ENCODE measurements at regions not wholly inside any gene's neighbourhood (a gene's known extent, or its start where the extent isn't known, plus 50 kb on each side); places are given as distances from the start of the nearest gene placed in this dataset.

DNA sequence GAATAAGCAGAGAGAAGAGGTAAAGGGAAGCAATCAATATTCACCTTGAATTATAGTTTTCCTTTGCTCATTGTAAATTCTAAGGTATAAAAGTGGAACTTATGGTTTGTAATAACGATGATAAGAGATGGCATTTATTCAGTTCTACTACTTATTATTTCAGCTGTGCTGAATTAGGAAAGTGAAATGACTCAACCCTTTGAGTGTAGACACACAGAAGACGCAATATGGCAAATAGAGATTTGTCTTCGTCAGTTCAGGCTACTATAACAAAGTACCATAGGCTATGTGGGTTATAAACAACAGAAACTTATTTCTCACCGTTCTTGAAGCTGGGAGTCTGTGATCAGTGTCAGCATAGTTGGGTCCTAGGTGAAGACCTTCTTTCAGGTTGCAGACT, 713.0 kb upstream of the PCDH9 start:
- Histone ChIP-seq H3K23me2 (ENCODE audit: low read depth, low read length) (no peaks in the 10 kb centered on the region), H3K4me1 (replicated peaks in 1 of 4; ENCODE audit: control insufficient read depth in 3 of 4, insufficient read depth in 4 of 4, low read length in 3 of 4) (no peaks in the 10 kb centered on the region), H4K91ac (replicated peaks; ENCODE audit: insufficient read length, low read length) (no peak overlapping the region), H3K4me2 (ENCODE audit: insufficient read depth in 1 of 2, low read depth in 2 of 2, low read length in 2 of 2) (no peak overlapping the region), H3K4ac (replicated peaks; ENCODE audit: insufficient read length, low read depth, low read length) (no peak overlapping the region), H3K14ac (ENCODE audit: insufficient read length) (no peak overlapping the region), H2BK5ac (ENCODE audit: low read depth, low read length) (no peak overlapping the region), H2BK15ac (ENCODE audit: low read length) (no peak overlapping the region), H3K9me3 (ENCODE audit: insufficient read depth in 2 of 2, low read depth in 1 of 2, low read length in 1 of 2) (no peaks in the 10 kb centered on the region), H4K20me1 (replicated peaks in 1 of 2; ENCODE audit: control insufficient read depth in 1 of 2, insufficient read depth in 2 of 2, low read length in 2 of 2) (no peaks in the 10 kb centered on the region), H3K18ac (ENCODE audit: extremely low read depth, low read length) (no peak overlapping the region), H3K27me3 (replicated peaks in 1 of 4; ENCODE audit: control insufficient read depth in 3 of 4, extremely low read depth in 1 of 4, insufficient read depth in 3 of 4, low read length in 3 of 4) (no peaks in the 10 kb centered on the region), H2AK5ac (ENCODE audit: low read depth, low read length) (no peak overlapping the region), H2AFZ (ENCODE audit: low read length) (no peak overlapping the region), H3K56ac (replicated peaks; ENCODE audit: insufficient read length, low read depth, low read length) (no peak overlapping the region), H2BK20ac (ENCODE audit: low read length) (no peak overlapping the region), H3K79me2 (ENCODE audit: control insufficient read depth in 1 of 2, insufficient read depth in 2 of 2, low read length in 2 of 2) (no peaks in the 10 kb centered on the region), H2BK120ac (replicated peaks; ENCODE audit: low read depth, low read length) (no peak overlapping the region), H4K8ac (ENCODE audit: extremely low read depth, insufficient read depth, low read length) (no peak overlapping the region), H3K4me3 (ENCODE audit: extremely low read depth in 1 of 4, insufficient read depth in 2 of 4, low read depth in 3 of 4, low read length in 4 of 4) (no peak overlapping the region), H3K23ac (ENCODE audit: insufficient read length) (no peak overlapping the region), H3K79me1 (ENCODE audit: low read depth, low read length) (no peaks in the 10 kb centered on the region), H2BK12ac (ENCODE audit: low read depth, low read length) (no peak overlapping the region), H3K36me3 (ENCODE audit: control insufficient read depth in 2 of 4, insufficient read depth in 4 of 4, low read length in 3 of 4) (no peaks in the 10 kb centered on the region), H3K27ac (ENCODE audit: low read depth, low read length) (no peak overlapping the region), H3K9ac (replicated peaks in 1 of 4; ENCODE audit: extremely low read depth in 1 of 4, low read depth in 3 of 4, low read length in 3 of 4) (no peak overlapping the region), H4K5ac (ENCODE audit: insufficient read length, low read depth, low read length) (no peak overlapping the region)
- DNase-seq (ENCODE audit: low read depth in 1 of 2, low spot score in 2 of 2), result no peak
- no peak for FAIRE-seq
- WGBS, 2 experiments (ENCODE audit: extremely low coverage in 1 of 2, insufficient coverage in 1 of 2, insufficient read length in 1 of 2, insufficient replicate concordance in 2 of 2, low coverage in 1 of 2, low lambda C conversion rate in 2 of 2, missing lambda C conversion rate in 1 of 2), result 90% methylated on average over 4 of the region's 4 CpGs; no CpG with 5 or more reads in 1 of the 2 experiments
- POLR2A ChIA-PET (ENCODE audit: partially characterized antibody), result no interaction called here
- CTCF ChIA-PET (ENCODE audit: partially characterized antibody), result no interaction called here
- TF ChIP-seq RBBP5 (IDR thresholded peaks at IDR 0.05; ENCODE audit: borderline replicate concordance, low read depth, low read length), result no peak
- no peak for TF ChIP-seq TCF12 (IDR thresholded peaks at IDR 0.05; ENCODE audit: low read depth, low read length)
- TF ChIP-seq RXRA (IDR thresholded peaks at IDR 0.05; ENCODE audit: insufficient read depth, low read depth, low read length), result no peak
- TF ChIP-seq EZH2 (IDR thresholded peaks at IDR 0.05; ENCODE audit: low read depth, low read length, severe bottlenecking), result no peak
- TF ChIP-seq, protein P1, sequence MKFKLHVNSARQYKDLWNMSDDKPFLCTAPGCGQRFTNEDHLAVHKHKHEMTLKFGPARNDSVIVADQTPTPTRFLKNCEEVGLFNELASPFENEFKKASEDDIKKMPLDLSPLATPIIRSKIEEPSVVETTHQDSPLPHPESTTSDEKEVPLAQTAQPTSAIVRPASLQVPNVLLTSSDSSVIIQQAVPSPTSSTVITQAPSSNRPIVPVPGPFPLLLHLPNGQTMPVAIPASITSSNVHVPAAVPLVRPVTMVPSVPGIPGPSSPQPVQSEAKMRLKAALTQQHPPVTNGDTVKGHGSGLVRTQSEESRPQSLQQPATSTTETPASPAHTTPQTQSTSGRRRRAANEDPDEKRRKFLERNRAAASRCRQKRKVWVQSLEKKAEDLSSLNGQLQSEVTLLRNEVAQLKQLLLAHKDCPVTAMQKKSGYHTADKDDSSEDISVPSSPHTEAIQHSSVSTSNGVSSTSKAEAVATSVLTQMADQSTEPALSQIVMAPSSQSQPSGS (IDR thresholded peaks at IDR 0.05; ENCODE audit: low read length), result no peak
- TF ChIP-seq, protein P2, sequence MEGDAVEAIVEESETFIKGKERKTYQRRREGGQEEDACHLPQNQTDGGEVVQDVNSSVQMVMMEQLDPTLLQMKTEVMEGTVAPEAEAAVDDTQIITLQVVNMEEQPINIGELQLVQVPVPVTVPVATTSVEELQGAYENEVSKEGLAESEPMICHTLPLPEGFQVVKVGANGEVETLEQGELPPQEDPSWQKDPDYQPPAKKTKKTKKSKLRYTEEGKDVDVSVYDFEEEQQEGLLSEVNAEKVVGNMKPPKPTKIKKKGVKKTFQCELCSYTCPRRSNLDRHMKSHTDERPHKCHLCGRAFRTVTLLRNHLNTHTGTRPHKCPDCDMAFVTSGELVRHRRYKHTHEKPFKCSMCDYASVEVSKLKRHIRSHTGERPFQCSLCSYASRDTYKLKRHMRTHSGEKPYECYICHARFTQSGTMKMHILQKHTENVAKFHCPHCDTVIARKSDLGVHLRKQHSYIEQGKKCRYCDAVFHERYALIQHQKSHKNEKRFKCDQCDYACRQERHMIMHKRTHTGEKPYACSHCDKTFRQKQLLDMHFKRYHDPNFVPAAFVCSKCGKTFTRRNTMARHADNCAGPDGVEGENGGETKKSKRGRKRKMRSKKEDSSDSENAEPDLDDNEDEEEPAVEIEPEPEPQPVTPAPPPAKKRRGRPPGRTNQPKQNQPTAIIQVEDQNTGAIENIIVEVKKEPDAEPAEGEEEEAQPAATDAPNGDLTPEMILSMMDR (IDR thresholded peaks at IDR 0.05; ENCODE audit: control extremely low read depth in 1 of 3, insufficient read depth in 1 of 3, low read depth in 1 of 3, low read length in 3 of 3), result no peak
- TF ChIP-seq EP300 (IDR thresholded peaks at IDR 0.05; ENCODE audit: borderline replicate concordance in 1 of 2, low read depth in 2 of 2, low read length in 2 of 2), result no peak
- TF ChIP-seq HDAC6 (IDR thresholded peaks at IDR 0.05; ENCODE audit: low read depth, low read length), result no peak
- TF ChIP-seq SAP30 (IDR thresholded peaks at IDR 0.05; ENCODE audit: insufficient read depth, insufficient replicate concordance, low read length), result no peak
- TF ChIP-seq NANOG (IDR thresholded peaks at IDR 0.05; ENCODE audit: insufficient read depth, low read depth, low read length, poor library complexity, severe bottlenecking), result no peak

Measured in H1 (cell line).